PFSK-1 (cell line): ENCODE measurements at regions not wholly inside any gene's neighbourhood (a gene's known extent, or its start where the extent isn't known, plus 50 kb on each side); places are given as distances from the start of the nearest gene placed in this dataset.

Source experiments
- FOXP2 ChIP-seq: optimal IDR thresholded peaks from 2 replicates; pipeline ENCODE3; 2011; ENCODE audit warnings: borderline replicate concordance, control low read depth, inconsistent platforms; ENCODE audit not compliant: insufficient read depth; ENCODE audit errors: extremely low read length, extremely low read depth
- POLR2AphosphoS5 ChIP-seq: IDR thresholded peaks from 2 replicates; pipeline ENCODE4 v1.6.1; 2012; ENCODE audit warnings: low read depth, mild to moderate bottlenecking, control low read depth, low read length, moderate library complexity

DNA sequence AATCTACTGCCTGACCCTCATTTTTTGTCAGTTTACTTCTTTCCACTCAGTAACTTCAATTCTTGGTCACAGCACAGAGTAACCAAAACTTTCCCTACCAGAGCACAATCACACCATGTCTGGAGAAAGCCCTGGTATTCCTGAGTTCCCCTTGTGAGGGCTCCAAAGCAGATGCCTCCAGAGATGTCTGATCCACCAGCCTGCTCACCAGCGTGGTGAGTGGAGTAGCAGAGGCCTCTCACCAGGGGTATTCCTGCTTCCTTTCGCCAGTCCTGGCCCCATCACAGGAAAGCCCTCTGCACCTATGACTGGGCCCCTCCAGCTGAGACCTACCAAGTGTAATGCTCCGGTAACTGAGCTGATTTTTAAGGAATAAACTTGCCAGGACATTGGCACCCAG, 205.4 kb upstream of the HS3ST3A1 start:
- no peak for TF ChIP-seq FOXP2
- no peak for TF ChIP-seq POLR2AphosphoS5
